ENCODE measurements at regions not wholly inside any gene's neighbourhood (a gene's known extent, or its start where the extent isn't known, plus 50 kb on each side); places are given as distances from the start of the nearest gene placed in this dataset.
"Not testable (repeated sequence)": the region's sequence is repeated elsewhere in the genome, so short reads cannot be mapped to it uniquely, and the experiment has no call there.

DNA sequence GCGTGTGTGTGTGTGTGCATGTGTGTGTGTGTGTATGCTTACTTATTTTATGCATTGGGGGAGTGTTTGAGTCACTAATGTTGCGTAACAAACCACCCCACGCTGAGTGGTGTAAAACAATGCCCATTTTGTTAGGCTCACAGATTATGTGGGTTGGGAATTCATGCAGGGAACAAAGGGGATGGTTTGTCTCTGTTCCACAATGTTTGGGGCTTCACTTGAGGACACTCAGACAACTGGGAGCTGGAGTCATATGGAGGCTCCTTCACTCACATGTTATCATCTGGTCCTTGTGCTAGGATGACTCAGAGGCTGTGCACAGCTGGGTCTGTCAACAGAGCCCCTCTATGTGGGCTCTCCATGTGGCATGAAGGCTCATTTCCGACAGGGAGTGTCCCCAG lies 51.3 kb upstream of the LARGE1 start:
- peak in 1 of 2 experiments; percentile 1 for DNase-seq

DNA sequence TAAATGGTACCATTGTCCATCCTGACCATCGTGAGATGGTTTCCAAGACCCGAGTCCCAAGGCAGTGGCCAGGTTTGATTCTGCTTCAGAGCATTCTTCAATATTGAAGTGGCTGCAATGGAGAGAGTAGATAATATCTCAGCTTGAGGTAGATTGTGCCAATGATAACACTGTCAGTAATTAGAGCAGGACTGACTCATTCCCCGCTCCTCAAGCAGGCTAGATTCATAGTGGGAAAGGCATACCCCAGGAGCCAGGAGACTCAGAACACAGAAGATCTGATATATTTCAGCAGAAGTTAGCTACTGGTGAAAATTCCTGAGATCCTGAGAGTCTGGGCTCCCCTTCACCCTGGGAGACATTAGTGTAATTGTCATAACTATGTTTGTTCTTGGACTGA lies 55.6 kb upstream of the LARGE1 start:
- DNase-seq, result no peak

GRCh38 chr22:33983558-33983957 lies 63.3 kb upstream of the LARGE1 start:
- no peak for DNase-seq

DNA sequence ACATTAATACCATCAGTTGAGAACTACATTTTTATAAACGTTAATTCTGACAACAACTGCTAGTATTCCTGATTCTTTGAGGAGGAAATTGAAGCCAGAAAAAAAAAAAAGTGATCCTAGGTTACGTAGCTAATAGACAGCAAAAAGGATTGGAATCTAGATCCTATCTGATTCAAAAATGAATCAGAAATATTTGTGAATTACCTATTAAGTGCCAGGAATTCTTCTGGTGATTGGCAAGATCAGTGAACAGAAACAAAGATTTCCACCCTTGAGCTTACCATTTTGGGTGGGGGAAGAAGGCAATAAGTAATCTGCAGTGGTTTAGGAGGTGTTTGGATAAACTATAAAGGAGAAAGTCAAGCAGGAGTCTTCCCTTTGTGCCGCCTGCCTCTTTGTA lies 63.9 kb upstream of the LARGE1 start:
- no peak for DNase-seq

GRCh38 chr22:33984656-33985285 lies 64.5 kb upstream of the LARGE1 start:
- DNase-seq, result no peak

DNA sequence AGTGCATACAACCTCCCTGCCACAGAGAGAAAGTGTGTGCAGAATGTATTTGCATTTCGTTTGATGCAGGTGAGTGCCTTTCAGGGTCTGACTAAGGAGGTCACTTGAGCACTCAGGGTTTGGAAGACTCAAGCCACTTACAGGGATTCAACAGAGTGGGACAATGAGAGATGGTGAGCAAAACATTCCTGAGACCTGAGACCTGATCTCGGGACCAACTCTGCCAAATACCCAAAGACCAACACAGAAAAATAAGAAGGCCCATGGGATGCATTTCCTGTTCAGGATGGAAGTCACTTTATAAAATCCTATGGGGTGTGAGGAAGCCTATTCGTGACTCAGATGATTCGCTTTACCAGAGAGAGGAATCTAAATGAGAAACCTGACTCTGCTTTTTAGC lies 65.2 kb upstream of the LARGE1 start:
- DNase-seq, result no peak

GRCh38 chr22:33986167-33986771 lies 66.0 kb upstream of the LARGE1 start:
- no peak for DNase-seq

DNA sequence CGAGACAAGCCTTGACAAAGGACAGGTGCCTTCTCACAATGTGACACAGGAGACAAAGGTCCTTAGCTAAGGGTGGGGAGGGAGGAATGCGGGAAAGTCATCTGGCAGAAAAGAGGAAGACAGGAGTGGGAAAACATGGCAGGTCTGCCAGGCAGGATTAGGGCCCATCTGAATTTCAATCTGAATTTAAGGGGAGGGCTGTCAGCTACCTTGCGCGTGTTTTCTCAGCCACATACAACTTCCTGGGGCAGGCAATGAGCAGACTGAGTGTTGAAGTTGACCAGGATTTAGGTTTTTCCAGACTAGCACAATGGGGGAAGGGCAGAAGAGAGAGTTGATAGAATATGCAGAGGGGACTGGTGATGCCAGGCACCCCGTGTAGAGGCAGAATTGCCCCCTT lies 66.7 kb upstream of the LARGE1 start:
- no peak for DNase-seq

DNA sequence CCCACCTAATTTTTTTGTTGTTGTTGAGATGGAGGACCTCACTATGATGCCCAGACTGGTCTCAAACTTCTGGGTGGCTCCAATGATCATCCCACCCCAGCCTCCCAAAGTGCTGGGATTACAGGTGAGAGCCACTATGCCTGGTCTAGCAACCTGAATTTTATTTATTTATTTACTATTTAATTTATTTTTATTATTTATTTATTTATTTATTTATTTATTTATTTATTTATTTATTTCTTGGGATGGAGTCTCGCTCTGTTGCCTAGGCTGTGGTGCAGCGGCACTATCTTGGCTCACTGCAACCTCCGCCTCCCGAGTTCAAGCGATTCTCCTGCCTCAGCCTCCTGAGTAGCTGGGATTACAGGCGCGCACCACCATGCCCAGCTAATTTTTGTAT lies 69.0 kb upstream of the LARGE1 start:
- not testable (repeated sequence) for DNase-seq

DNA sequence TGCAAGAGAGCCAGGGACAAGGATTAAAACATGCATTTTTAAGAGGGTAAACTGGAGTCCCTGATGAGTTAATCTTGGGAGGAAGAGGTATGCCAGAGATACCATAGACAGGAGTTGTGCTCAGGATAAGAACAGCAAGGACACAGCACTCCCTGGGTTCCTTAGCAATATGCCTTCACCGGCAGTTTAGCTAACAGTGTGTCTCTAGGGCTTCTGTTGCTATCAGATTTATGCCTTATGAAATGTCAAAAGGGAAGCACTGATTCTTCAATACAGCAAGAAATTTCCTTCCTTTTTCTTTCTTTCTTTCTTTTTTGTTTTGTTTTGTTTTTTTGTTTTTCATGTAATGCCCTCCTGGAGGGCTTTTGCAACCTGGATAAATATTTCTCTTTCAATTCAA lies 71.3 kb upstream of the LARGE1 start:
- no peak for DNase-seq

GRCh38 chr22:33996824-33997223 lies 76.5 kb upstream of the LARGE1 start:
- no peak for DNase-seq

DNA sequence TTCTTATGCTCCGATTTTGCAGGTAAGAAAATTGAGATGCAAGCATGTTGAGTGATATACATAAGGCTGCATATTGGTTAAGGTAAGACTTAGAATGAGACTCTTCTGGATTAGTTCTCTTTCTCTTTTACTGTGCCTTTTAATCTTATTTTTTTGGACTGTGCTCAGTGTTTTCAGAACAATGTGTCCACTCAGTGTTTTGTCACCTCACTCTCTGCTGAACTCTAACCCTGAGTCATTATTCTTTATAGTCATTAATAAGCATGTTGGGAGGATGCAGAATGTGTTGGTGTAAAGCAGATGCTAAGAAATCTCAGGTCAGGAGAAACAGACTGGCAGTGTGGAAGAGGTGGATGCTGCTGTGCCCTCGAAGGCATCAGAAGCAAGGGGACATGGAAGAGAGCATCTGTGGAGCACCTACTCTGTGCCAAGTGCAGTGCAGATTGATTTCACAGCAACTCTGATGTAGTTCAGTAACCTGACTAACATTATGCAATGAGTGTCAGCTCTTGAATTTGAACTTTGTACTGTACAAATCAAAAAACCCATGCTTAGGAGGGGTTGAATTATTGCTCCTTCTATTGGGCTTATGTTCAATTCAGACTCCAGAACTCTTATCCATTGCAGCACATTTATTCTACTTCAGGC lies 80.7 kb upstream of the LARGE1 start:
- no peak for DNase-seq

DNA sequence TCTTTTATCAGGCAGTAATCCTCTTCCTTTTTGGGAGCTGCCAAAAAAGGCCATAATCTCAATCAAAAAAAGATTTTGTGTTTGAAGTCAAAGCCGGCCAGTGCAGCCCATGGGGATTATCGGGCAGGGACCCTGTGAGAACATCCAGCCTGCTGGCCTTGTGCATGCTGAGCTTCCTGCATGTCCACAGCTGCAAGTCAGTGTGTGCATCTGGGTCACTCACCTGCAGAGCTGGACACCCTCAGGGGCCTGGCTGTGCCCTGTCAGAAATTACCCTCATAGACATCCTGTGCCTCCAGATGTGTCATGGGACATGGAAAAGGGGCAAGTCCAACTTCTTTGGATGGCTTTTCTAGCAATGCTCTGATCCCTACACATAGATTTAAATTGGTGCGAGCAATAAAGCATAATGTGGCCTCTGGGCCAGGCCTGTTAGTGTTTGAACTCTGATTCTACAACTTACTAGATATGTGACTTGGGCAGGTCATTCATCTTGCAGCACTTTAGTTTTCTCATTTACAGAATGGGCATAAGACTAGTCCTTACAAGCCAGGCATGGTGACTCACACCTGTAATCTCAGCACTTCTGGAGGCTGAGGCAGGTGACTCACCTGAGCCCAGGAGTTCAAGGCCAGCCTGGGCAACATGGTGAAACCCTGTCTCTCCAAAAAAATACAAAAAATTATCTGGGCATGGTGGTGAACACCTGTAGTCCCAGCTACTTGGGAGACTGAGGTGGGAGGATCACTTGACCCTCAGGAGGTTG lies 81.6 kb upstream of the LARGE1 start:
- no peak for DNase-seq

DNA sequence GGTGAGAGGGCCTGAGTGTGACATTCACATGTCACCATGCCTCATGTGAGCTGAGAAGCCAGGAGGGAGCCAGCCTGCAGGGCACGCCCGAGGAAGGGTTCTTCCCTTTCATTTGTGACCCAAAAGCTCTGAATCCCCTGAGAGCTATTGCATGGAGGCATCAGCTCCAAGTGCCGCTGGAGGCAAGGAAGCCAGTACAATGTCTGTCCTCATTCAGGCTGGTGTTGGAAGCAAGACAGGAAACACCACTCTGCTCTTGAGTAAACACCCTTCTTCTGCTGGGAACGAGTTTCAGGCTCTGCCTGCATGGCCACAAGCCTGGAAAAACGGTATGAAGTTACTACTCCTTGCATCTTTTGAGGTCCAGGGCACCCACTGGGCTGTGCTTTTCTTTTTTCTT lies 83.8 kb upstream of the LARGE1 start:
- DNase-seq, result no peak

DNA sequence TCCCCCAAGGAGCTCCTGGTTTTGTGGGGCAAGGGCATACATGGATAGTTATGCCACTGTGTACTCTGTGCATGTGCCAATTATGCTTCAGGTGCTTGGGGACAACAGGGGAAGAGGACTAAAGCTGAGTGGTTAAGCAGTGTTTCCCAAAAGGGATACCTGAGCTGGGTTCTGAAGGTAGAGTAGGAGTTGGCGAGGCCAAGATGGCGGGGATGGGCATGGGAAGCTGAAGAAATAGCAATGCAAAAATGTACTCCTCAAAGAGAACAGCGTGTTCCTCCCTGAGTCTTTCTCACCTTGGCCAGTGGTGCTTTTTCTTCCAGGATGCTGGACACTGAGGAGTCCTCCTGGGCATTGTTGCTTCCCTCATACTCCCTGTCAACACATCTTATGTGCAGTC lies 90.0 kb upstream of the LARGE1 start:
- DNase-seq, result no peak

DNA sequence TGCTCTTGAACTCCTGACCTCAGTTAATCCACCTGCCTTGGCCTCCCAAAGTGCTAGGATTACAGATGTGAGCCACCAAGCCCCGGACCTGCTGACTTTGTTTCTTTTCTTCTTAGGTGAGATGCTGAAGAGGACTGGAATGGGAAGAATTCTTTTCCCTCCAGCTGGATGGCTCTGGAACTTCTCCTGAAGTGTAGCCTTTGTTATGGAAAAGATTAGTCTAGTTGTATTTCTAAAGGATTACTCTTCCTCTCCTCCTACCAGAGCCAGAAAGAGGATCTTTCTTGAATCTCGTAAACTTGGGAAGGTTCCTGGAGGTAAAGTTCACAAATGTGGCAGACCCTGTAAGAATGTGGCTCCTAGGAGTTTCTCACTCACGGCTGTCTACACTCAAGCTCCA lies 95.4 kb upstream of the LARGE1 start:
- DNase-seq, result no peak

DNA sequence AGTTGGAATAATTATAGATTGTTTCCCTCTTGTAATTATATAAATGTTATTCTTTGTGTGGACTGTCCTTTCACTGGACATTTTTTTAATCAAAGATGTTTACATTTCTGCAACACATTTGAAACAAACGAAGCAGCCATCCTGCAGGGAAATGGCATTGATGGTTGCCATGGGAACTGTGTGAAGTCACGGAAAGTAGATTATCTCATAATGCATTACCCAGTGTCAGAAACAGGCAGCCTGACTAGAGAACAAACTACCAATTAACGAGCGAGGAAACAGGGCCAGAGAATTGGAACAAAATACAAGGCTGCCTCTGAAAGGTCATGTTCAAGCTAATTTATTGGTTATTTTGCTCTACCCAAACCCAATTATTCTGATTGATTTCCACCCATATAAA lies 96.9 kb upstream of the LARGE1 start:
- no peak for DNase-seq

GRCh38 chr22:34019190-34019845 lies 99.0 kb upstream of the LARGE1 start:
- DNase-seq, result no peak

- DNase-seq, result no peak
Measured at GRCh38 chr22:34035209-34035608, 114.9 kb upstream of the LARGE1 start.

GRCh38 chr22:34036931-34037330 lies 116.7 kb upstream of the LARGE1 start:
- no peak for DNase-seq

GRCh38 chr22:34038801-34039555 lies 118.7 kb upstream of the LARGE1 start:
- no peak for DNase-seq

DNA sequence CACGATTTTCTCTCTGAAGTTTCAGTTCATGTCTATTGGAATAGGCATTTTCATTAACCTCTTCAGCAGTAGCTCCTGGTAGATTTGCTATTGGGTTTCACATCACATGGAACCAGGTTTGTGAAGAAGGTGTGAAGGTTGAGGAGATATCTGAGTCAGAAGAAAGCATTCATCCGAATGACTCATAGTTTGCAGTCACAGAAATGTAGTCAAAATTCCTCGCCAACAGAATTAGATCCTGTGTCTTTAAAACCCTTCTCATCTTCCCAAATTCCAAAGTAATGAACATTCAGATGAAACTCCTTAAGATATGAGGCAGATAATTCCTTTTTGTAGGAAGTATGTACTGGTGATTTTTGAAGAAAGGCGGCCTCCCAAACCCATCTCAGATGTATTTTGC lies 125.0 kb upstream of the LARGE1 start:
- DNase-seq, result no peak

All from NCI-H187 (cell line).